ENCODE measurements at regions not wholly inside any gene's neighbourhood (a gene's known extent, or its start where the extent isn't known, plus 50 kb on each side); places are given as distances from the start of the nearest gene placed in this dataset.

DNA sequence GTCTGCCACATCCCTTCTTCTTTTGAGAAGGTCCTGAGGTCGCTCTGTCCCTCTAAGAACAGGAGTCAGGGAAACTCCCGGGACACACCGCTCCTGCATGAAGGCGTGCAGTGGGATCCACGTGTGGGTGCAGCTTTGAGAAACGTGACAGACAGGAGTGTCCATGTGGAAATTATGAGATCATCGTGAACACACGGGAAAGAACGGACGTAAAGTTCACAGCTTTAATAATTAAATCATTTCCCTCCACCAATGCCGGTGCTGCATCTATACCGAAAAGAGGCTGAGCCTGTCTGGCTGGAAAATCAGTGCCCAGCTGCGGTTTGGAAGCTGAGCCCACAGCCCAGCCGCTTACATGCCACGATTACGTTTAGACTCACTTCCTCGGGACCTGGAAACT, 372.4 kb upstream of the SALL3 start:
- Mint-ChIP-seq H3K27ac (ENCODE audit: low read depth, unreplicated experiment) (no peak overlapping the region), H3K4me1 (ENCODE audit: insufficient read depth, unreplicated experiment) (no peaks in the 10 kb centered on the region), H3K36me3 (ENCODE audit: insufficient read depth, unreplicated experiment) (no peaks in the 10 kb centered on the region), H3K4me3 (ENCODE audit: unreplicated experiment) (no peak overlapping the region), H3K9me3 (ENCODE audit: unreplicated experiment) (peaks cover 28% of the 10 kb centered on the region), H3K27me3 (ENCODE audit: insufficient read depth, unreplicated experiment) (no peaks in the 10 kb centered on the region)
- no peak for TF ChIP-seq CTCF (IDR thresholded peaks at IDR 0.05; ENCODE audit: unreplicated experiment)
- intact Hi-C loops (cut with micrococcal nuclease), result no loop called here
- ChIA-PET POLR2A (no interaction called here), CTCF (no interaction called here)
- no TSS peak for BruUV-seq (replicated peaks)
- DNase-seq (ENCODE audit: unreplicated experiment), result no peak

GRCh38 chr18:78607784-78608183, 371.8 kb upstream of the SALL3 start:
- H3K4me3 Mint-ChIP-seq (ENCODE audit: unreplicated experiment), result no peak overlapping the region
- no peak overlapping the region for H3K27ac Mint-ChIP-seq (ENCODE audit: low read depth, unreplicated experiment)
- intact Hi-C loops (cut with micrococcal nuclease), result no loop called here
- no peak for TF ChIP-seq CTCF (IDR thresholded peaks at IDR 0.05; ENCODE audit: unreplicated experiment)
- H3K9me3 Mint-ChIP-seq (ENCODE audit: unreplicated experiment), result peaks cover 26% of the 10 kb centered on the region
- H3K36me3 Mint-ChIP-seq (ENCODE audit: insufficient read depth, unreplicated experiment), result no peaks in the 10 kb centered on the region
- ChIA-PET POLR2A (no interaction called here), CTCF (no interaction called here)
- H3K27me3 Mint-ChIP-seq (ENCODE audit: insufficient read depth, unreplicated experiment), result no peaks in the 10 kb centered on the region
- no peaks in the 10 kb centered on the region for H3K4me1 Mint-ChIP-seq (ENCODE audit: insufficient read depth, unreplicated experiment)
- DNase-seq (ENCODE audit: unreplicated experiment), result no peak
- BruUV-seq (replicated peaks), result no TSS peak

DNA sequence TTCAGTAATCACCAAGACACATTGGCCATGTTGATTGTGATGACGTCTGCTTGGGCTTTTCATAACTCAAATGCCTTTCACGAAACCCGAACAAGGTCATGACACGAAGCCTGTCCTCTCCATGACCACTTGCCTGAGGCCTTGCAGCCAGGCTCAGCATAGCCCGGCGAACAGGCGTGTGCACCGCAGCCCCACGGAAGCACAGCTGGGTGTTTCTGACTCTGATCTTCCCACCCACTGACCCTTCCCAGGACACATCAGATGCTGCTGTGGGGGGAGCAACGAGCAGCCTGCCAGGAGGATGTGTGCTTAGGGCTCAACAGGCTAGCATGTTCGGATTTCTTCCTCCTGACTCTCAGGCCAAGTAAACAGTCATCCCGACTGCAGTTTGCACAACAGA, 369.4 kb upstream of the SALL3 start:
- Mint-ChIP-seq H3K27ac (ENCODE audit: low read depth, unreplicated experiment) (no peak overlapping the region), H3K4me1 (ENCODE audit: insufficient read depth, unreplicated experiment) (no peaks in the 10 kb centered on the region), H3K27me3 (ENCODE audit: insufficient read depth, unreplicated experiment) (no peaks in the 10 kb centered on the region), H3K9me3 (ENCODE audit: unreplicated experiment) (peaks cover 16% of the 10 kb centered on the region), H3K4me3 (ENCODE audit: unreplicated experiment) (no peak overlapping the region), H3K36me3 (ENCODE audit: insufficient read depth, unreplicated experiment) (no peaks in the 10 kb centered on the region)
- ChIA-PET POLR2A (no interaction called here), CTCF (no interaction called here)
- intact Hi-C loops (cut with micrococcal nuclease), result no loop called here
- no TSS peak for BruUV-seq (replicated peaks)
- TF ChIP-seq CTCF (IDR thresholded peaks at IDR 0.05; ENCODE audit: unreplicated experiment), result no peak
- no peak for DNase-seq (ENCODE audit: unreplicated experiment)

GRCh38 chr18:78611201-78611800, 368.3 kb upstream of the SALL3 start:
- H3K36me3 Mint-ChIP-seq (ENCODE audit: insufficient read depth, unreplicated experiment), result no peaks in the 10 kb centered on the region
- H3K27me3 Mint-ChIP-seq (ENCODE audit: insufficient read depth, unreplicated experiment), result no peaks in the 10 kb centered on the region
- H3K4me1 Mint-ChIP-seq (ENCODE audit: insufficient read depth, unreplicated experiment), result no peaks in the 10 kb centered on the region
- BruUV-seq (replicated peaks), result no TSS peak
- intact Hi-C loops (cut with micrococcal nuclease), result no loop called here
- no peak for DNase-seq (ENCODE audit: unreplicated experiment)
- no peak overlapping the region for H3K4me3 Mint-ChIP-seq (ENCODE audit: unreplicated experiment)
- H3K27ac Mint-ChIP-seq (ENCODE audit: low read depth, unreplicated experiment), result no peak overlapping the region
- TF ChIP-seq CTCF (IDR thresholded peaks at IDR 0.05; ENCODE audit: unreplicated experiment), result no peak
- CTCF ChIA-PET, result no interaction called here
- H3K9me3 Mint-ChIP-seq (ENCODE audit: unreplicated experiment), result peaks cover 9% of the 10 kb centered on the region
- POLR2A ChIA-PET, result no interaction called here

All from MCF 10A (cell line).